Fibroblast of lung (primary cell): ENCODE measurements at regions not wholly inside any gene's neighbourhood (a gene's known extent, or its start where the extent isn't known, plus 50 kb on each side); places are given as distances from the start of the nearest gene placed in this dataset.

Source experiments
- EZH2 ChIP-seq: IDR thresholded peaks from 2 replicates; pipeline ENCODE4 v1.5.1; 2012; ENCODE audit warnings: low read length, control low read depth, mild to moderate bottlenecking; ENCODE audit errors: missing control alignments
- TF ChIP-seq, protein P1 (sequence below), 2 donors: IDR thresholded peaks in 1 of 2; conservative IDR thresholded peaks in 1 of 2; 1 replicate in 1 of 2; 2 replicates in 1 of 2; pipeline ENCODE4 v1.5.1; 2011 to 2012; ENCODE audit warnings: low read length in 2 of 2, control low read depth in 1 of 2, inconsistent platforms in 1 of 2, low read depth in 1 of 2, mild to moderate bottlenecking in 1 of 2

DNA sequence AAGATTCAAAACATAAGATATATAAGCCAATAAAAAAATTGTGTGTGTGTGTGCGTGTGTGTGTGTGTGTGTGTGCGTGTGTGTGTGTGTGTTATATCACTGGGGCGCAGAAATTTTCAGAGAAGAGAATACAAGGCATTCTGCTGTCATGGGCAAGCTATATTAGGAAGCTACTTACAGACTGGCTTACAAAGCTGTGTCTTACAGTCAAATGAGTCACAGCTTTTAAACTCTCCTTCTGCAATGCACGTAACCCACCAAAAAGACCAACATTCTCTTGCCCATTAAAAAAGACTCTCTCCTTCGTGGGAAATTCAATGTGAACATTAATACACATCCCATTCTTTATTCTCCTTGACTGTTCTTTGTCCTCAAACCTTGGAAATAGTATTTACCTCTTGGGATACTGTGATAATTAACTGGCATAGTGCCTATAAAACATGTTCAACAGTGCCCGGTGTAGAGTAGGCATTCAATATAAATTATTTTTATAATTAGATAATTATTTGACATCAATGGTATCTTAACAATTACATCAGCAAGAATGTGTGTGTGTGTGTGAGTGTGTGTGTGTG, 860.4 kb upstream of the SOX9 start:
- TF ChIP-seq, protein P1, sequence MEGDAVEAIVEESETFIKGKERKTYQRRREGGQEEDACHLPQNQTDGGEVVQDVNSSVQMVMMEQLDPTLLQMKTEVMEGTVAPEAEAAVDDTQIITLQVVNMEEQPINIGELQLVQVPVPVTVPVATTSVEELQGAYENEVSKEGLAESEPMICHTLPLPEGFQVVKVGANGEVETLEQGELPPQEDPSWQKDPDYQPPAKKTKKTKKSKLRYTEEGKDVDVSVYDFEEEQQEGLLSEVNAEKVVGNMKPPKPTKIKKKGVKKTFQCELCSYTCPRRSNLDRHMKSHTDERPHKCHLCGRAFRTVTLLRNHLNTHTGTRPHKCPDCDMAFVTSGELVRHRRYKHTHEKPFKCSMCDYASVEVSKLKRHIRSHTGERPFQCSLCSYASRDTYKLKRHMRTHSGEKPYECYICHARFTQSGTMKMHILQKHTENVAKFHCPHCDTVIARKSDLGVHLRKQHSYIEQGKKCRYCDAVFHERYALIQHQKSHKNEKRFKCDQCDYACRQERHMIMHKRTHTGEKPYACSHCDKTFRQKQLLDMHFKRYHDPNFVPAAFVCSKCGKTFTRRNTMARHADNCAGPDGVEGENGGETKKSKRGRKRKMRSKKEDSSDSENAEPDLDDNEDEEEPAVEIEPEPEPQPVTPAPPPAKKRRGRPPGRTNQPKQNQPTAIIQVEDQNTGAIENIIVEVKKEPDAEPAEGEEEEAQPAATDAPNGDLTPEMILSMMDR (conservative IDR thresholded peaks at IDR 0.05 in 1 of 2, IDR thresholded peaks at IDR 0.05 in 1 of 2; ENCODE audit: low read depth in 1 of 2, low read length in 2 of 2), result no peak
- no peak for TF ChIP-seq EZH2
